ENCODE measurements at regions not wholly inside any gene's neighbourhood (a gene's known extent, or its start where the extent isn't known, plus 50 kb on each side); places are given as distances from the start of the nearest gene placed in this dataset.
"Not testable (repeated sequence)": the region's sequence is repeated elsewhere in the genome, so short reads cannot be mapped to it uniquely, and the experiment has no call there.

- Histone ChIP-seq H3K4me3 (ENCODE audit: low read length in 2 of 2) (no peak overlapping the region), H3K4me1 (ENCODE audit: control insufficient read depth in 2 of 2, insufficient read depth in 2 of 2, low read length in 2 of 2) (no peaks in the 10 kb centered on the region), H3K27ac (ENCODE audit: low read depth in 2 of 2, low read length in 2 of 2) (no peak overlapping the region), H3K36me3 (ENCODE audit: control insufficient read depth in 2 of 2, insufficient read depth in 2 of 2, low read length in 2 of 2) (no peaks in the 10 kb centered on the region), H3K9me3 (ENCODE audit: control insufficient read depth in 2 of 2, low read length in 2 of 2) (no peaks in the 10 kb centered on the region), H3K9ac (ENCODE audit: low read depth in 1 of 2, low read length in 2 of 2) (no peak overlapping the region), H3K27me3 (ENCODE audit: control insufficient read depth in 2 of 2, insufficient read depth in 2 of 2, low read length in 2 of 2) (no peaks in the 10 kb centered on the region)
These were observed 200.4 kb upstream of the SSTR4 start for GRCh38 chr20:22834651-22835256.

- Histone ChIP-seq H3K27me3 (ENCODE audit: control insufficient read depth in 2 of 2, insufficient read depth in 2 of 2, low read length in 2 of 2) (no peaks in the 10 kb centered on the region), H3K9ac (ENCODE audit: low read depth in 1 of 2, low read length in 2 of 2) (no peak overlapping the region), H3K4me3 (ENCODE audit: low read length in 2 of 2) (no peak overlapping the region), H3K9me3 (ENCODE audit: control insufficient read depth in 2 of 2, low read length in 2 of 2) (no peaks in the 10 kb centered on the region), H3K27ac (ENCODE audit: low read depth in 2 of 2, low read length in 2 of 2) (no peak overlapping the region), H3K4me1 (ENCODE audit: control insufficient read depth in 2 of 2, insufficient read depth in 2 of 2, low read length in 2 of 2) (no peaks in the 10 kb centered on the region), H3K36me3 (ENCODE audit: control insufficient read depth in 2 of 2, insufficient read depth in 2 of 2, low read length in 2 of 2) (no peaks in the 10 kb centered on the region)
These were observed 198.9 kb upstream of the SSTR4 start for GRCh38 chr20:22836211-22836610.

DNA sequence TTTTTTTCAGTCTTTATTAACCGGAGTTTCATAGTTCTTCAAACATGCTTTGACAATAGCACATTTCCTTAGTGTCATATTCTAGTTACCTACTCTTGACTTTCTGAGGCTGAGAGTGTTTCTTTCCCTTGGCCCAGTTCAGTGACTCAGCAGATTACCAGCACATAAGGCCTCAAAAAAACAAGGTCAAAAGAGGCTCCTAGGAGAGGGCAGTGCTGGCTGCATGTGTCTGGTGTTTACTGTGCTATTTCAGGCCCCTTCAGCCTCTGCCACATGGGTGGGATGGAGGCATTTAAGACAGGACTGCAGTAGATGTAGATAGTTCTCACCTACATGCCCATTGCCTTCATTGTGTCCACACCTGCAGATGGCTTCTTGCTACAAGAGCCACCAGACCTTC is 198.2 kb upstream of the SSTR4 start:
- Histone ChIP-seq H3K36me3 (ENCODE audit: control insufficient read depth in 2 of 2, insufficient read depth in 2 of 2, low read length in 2 of 2) (no peaks in the 10 kb centered on the region), H3K27ac (ENCODE audit: low read depth in 2 of 2, low read length in 2 of 2) (no peak overlapping the region), H3K27me3 (ENCODE audit: control insufficient read depth in 2 of 2, insufficient read depth in 2 of 2, low read length in 2 of 2) (no peaks in the 10 kb centered on the region), H3K9me3 (ENCODE audit: control insufficient read depth in 2 of 2, low read length in 2 of 2) (no peaks in the 10 kb centered on the region), H3K4me3 (ENCODE audit: low read length in 2 of 2) (no peak overlapping the region), H3K4me1 (ENCODE audit: control insufficient read depth in 2 of 2, insufficient read depth in 2 of 2, low read length in 2 of 2) (no peaks in the 10 kb centered on the region), H3K9ac (ENCODE audit: low read depth in 1 of 2, low read length in 2 of 2) (no peak overlapping the region)

DNA sequence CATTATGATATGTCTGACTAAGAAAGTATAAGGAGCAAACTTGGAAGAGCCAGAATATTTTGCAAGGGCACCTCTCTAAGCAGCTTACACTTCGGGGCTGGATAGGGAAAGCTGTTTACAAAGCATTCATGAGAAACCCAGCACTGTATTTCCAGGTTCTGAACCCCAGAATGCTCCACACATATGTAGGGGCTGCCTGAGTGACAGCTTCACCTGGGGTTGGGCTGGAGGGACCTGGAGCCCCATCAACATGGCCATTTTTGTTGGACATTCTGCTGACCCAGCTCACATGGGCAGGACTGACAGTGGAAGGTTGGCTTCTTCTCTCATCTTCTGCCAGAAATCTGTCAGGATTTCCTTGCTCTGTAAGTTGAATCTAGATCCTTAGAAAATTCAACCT is 197.1 kb upstream of the SSTR4 start:
- Histone ChIP-seq H3K4me3 (ENCODE audit: low read length in 2 of 2) (no peak overlapping the region), H3K27ac (ENCODE audit: low read depth in 2 of 2, low read length in 2 of 2) (no peak overlapping the region), H3K4me1 (ENCODE audit: control insufficient read depth in 2 of 2, insufficient read depth in 2 of 2, low read length in 2 of 2) (no peaks in the 10 kb centered on the region), H3K9ac (ENCODE audit: low read depth in 1 of 2, low read length in 2 of 2) (no peak overlapping the region), H3K27me3 (ENCODE audit: control insufficient read depth in 2 of 2, insufficient read depth in 2 of 2, low read length in 2 of 2) (no peaks in the 10 kb centered on the region), H3K9me3 (ENCODE audit: control insufficient read depth in 2 of 2, low read length in 2 of 2) (no peaks in the 10 kb centered on the region), H3K36me3 (ENCODE audit: control insufficient read depth in 2 of 2, insufficient read depth in 2 of 2, low read length in 2 of 2) (no peaks in the 10 kb centered on the region)

- H3K4me3 ChIP-seq (ENCODE audit: low read length in 2 of 2): no peak overlapping the region
- no peak overlapping the region for H3K9ac ChIP-seq (ENCODE audit: low read depth in 1 of 2, low read length in 2 of 2)
- H3K4me1 ChIP-seq (ENCODE audit: control insufficient read depth in 2 of 2, insufficient read depth in 2 of 2, low read length in 2 of 2): no peaks in the 10 kb centered on the region
- no peaks in the 10 kb centered on the region for H3K27me3 ChIP-seq (ENCODE audit: control insufficient read depth in 2 of 2, insufficient read depth in 2 of 2, low read length in 2 of 2)
- no peaks in the 10 kb centered on the region for H3K36me3 ChIP-seq (ENCODE audit: control insufficient read depth in 2 of 2, insufficient read depth in 2 of 2, low read length in 2 of 2)
- H3K9me3 ChIP-seq (ENCODE audit: control insufficient read depth in 2 of 2, low read length in 2 of 2): no peaks in the 10 kb centered on the region
- H3K27ac ChIP-seq (ENCODE audit: low read depth in 2 of 2, low read length in 2 of 2): no peak overlapping the region
These were observed 193.3 kb upstream of the SSTR4 start for GRCh38 chr20:22841846-22842245.

GRCh38 chr20:22842793-22843192 is 192.3 kb upstream of the SSTR4 start:
- no peaks in the 10 kb centered on the region for H3K27me3 ChIP-seq (ENCODE audit: control insufficient read depth in 2 of 2, insufficient read depth in 2 of 2, low read length in 2 of 2)
- H3K4me1 ChIP-seq (ENCODE audit: control insufficient read depth in 2 of 2, insufficient read depth in 2 of 2, low read length in 2 of 2): no peaks in the 10 kb centered on the region
- no peak overlapping the region for H3K9ac ChIP-seq (ENCODE audit: low read depth in 1 of 2, low read length in 2 of 2)
- no peak overlapping the region for H3K27ac ChIP-seq (ENCODE audit: low read depth in 2 of 2, low read length in 2 of 2)
- H3K36me3 ChIP-seq (ENCODE audit: control insufficient read depth in 2 of 2, insufficient read depth in 2 of 2, low read length in 2 of 2): no peaks in the 10 kb centered on the region
- no peaks in the 10 kb centered on the region for H3K9me3 ChIP-seq (ENCODE audit: control insufficient read depth in 2 of 2, low read length in 2 of 2)
- no peak overlapping the region for H3K4me3 ChIP-seq (ENCODE audit: low read length in 2 of 2)

DNA sequence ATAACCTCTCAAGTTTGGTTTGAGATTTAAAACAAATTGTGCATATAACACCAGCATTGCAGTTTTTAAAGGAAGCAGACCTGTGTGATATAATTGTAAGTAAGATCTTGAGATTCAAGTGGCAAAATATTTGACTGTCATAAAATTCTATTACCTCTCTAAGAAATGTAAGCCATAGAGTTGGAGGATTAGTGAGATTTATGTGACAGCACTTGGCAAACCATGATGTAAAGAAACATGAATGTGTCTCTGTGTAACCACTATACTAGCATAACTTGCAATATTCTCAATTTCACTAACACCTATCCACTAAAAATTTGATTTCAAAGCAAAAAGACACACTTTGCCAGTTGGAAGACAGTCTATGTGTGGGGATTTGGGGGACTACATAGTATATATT is 190.2 kb upstream of the SSTR4 start:
- Histone ChIP-seq H3K4me1 (ENCODE audit: control insufficient read depth in 2 of 2, insufficient read depth in 2 of 2, low read length in 2 of 2) (no peaks in the 10 kb centered on the region), H3K27ac (ENCODE audit: low read depth in 2 of 2, low read length in 2 of 2) (no peak overlapping the region), H3K27me3 (ENCODE audit: control insufficient read depth in 2 of 2, insufficient read depth in 2 of 2, low read length in 2 of 2) (no peaks in the 10 kb centered on the region), H3K36me3 (ENCODE audit: control insufficient read depth in 2 of 2, insufficient read depth in 2 of 2, low read length in 2 of 2) (no peaks in the 10 kb centered on the region), H3K4me3 (ENCODE audit: low read length in 2 of 2) (no peak overlapping the region), H3K9me3 (ENCODE audit: control insufficient read depth in 2 of 2, low read length in 2 of 2) (no peaks in the 10 kb centered on the region), H3K9ac (ENCODE audit: low read depth in 1 of 2, low read length in 2 of 2) (no peak overlapping the region)

DNA sequence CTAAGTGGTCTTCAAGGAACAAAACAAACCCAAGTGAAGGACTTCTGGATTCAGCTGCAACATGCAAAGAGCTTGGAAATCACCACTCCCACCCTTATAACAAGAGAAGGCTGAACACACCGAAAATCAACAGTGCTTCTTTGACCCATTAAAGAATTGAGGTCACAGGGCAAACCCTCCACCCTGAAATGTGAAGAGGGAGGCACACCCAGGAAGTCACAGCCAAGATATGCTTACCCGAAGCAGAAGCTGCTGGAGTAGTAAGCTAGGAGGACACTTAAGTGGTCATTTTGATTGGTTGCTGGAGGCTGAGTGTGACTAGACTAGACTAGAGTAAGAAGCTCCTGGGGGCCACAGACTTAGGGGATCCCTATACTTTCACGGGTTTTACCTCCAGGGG is 188.2 kb upstream of the SSTR4 start:
- H3K27ac ChIP-seq (ENCODE audit: low read depth in 2 of 2, low read length in 2 of 2): no peak overlapping the region
- H3K4me3 ChIP-seq (ENCODE audit: low read length in 2 of 2): no peak overlapping the region
- no peak overlapping the region for H3K9ac ChIP-seq (ENCODE audit: low read depth in 1 of 2, low read length in 2 of 2)
- H3K27me3 ChIP-seq (ENCODE audit: control insufficient read depth in 2 of 2, insufficient read depth in 2 of 2, low read length in 2 of 2): no peaks in the 10 kb centered on the region
- no peaks in the 10 kb centered on the region for H3K36me3 ChIP-seq (ENCODE audit: control insufficient read depth in 2 of 2, insufficient read depth in 2 of 2, low read length in 2 of 2)
- H3K9me3 ChIP-seq (ENCODE audit: control insufficient read depth in 2 of 2, low read length in 2 of 2): no peaks in the 10 kb centered on the region
- no peaks in the 10 kb centered on the region for H3K4me1 ChIP-seq (ENCODE audit: control insufficient read depth in 2 of 2, insufficient read depth in 2 of 2, low read length in 2 of 2)

- Histone ChIP-seq H3K36me3 (ENCODE audit: control insufficient read depth in 2 of 2, insufficient read depth in 2 of 2, low read length in 2 of 2) (no peaks in the 10 kb centered on the region), H3K27me3 (ENCODE audit: control insufficient read depth in 2 of 2, insufficient read depth in 2 of 2, low read length in 2 of 2) (no peaks in the 10 kb centered on the region), H3K9ac (ENCODE audit: low read depth in 1 of 2, low read length in 2 of 2) (no peak overlapping the region), H3K9me3 (ENCODE audit: control insufficient read depth in 2 of 2, low read length in 2 of 2) (no peaks in the 10 kb centered on the region), H3K27ac (ENCODE audit: low read depth in 2 of 2, low read length in 2 of 2) (no peak overlapping the region), H3K4me3 (ENCODE audit: low read length in 2 of 2) (no peak overlapping the region), H3K4me1 (ENCODE audit: control insufficient read depth in 2 of 2, insufficient read depth in 2 of 2, low read length in 2 of 2) (no peaks in the 10 kb centered on the region)
These were observed 186.7 kb upstream of the SSTR4 start for GRCh38 chr20:22848364-22848763.

GRCh38 chr20:22851679-22852346 is 183.3 kb upstream of the SSTR4 start:
- H3K36me3 ChIP-seq (ENCODE audit: control insufficient read depth in 2 of 2, insufficient read depth in 2 of 2, low read length in 2 of 2); H3K9me3 ChIP-seq (ENCODE audit: control insufficient read depth in 2 of 2, low read length in 2 of 2); H3K27ac ChIP-seq (ENCODE audit: low read depth in 2 of 2, low read length in 2 of 2); H3K27me3 ChIP-seq (ENCODE audit: control insufficient read depth in 2 of 2, insufficient read depth in 2 of 2, low read length in 2 of 2); H3K9ac ChIP-seq (ENCODE audit: low read depth in 1 of 2, low read length in 2 of 2); H3K4me3 ChIP-seq (ENCODE audit: low read length in 2 of 2); H3K4me1 ChIP-seq (ENCODE audit: control insufficient read depth in 2 of 2, insufficient read depth in 2 of 2, low read length in 2 of 2): not testable (repeated sequence)
